GM18507 (cell line): ENCODE measurements at regions not wholly inside any gene's neighbourhood (a gene's known extent, or its start where the extent isn't known, plus 50 kb on each side); places are given as distances from the start of the nearest gene placed in this dataset.
A peak's percentile ranks its signal among the peaks of the same experiment; 100 is the strongest.

ENCODE experiments used
- DNase-seq: peaks from one replicate; pipeline ENCODE4 v3.0.0; 2011; ENCODE audit warnings: low read depth; ENCODE audit not compliant: insufficient read length; ENCODE audit errors: extremely low spot score
- FAIRE-seq: peaks from 2 replicates; lab custom pipeline; 2011; peaks lifted over from hg19 to GRCh38; lab: Jason Lieb, UNC

DNA sequence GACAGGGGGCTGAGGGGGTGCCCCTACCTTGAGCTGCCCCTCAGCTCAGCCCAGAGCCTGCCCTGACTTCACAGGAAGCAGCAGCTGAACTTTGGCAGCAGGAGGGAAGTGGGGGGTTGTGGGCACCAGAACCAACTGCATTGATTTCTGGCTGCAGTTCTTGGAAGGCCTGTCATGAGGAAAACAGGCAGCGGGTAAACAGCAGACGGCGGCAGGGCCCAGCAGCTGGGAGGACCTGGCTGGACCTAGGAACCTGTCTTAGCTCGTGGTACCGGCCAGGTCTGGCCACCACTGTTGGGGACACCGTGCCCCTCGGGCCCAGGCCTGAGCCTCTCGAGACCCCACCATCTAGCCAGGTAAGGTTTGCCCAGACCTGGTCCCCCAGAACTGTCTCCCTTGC is 154.2 kb upstream of the MYL2 start:
- DNase-seq (no peak), FAIRE-seq (no peak)

- no peak for DNase-seq
- no peak for FAIRE-seq
Observed at GRCh38 chr12:111073370-111073769, 153.0 kb upstream of the MYL2 start.

DNA sequence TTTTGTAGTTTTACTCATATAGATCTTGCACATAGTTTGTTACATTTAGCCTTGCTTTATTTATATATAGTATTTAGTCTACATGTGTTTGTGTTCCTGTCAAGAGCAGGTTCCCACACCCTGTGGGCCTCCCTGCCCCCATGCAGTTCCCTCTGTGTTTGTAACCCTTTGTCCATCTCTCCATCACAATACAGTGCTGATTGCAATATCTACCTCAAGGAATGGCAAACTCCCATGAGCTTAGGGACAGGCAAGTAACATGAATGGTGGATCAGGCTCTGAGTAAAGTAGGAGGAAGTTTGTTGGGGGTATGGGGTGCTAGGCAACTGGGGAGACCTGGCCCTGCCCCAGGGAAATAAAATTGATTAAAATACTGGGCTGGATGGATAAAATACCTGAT is 151.9 kb upstream of the MYL2 start:
- FAIRE-seq: no peak

DNA sequence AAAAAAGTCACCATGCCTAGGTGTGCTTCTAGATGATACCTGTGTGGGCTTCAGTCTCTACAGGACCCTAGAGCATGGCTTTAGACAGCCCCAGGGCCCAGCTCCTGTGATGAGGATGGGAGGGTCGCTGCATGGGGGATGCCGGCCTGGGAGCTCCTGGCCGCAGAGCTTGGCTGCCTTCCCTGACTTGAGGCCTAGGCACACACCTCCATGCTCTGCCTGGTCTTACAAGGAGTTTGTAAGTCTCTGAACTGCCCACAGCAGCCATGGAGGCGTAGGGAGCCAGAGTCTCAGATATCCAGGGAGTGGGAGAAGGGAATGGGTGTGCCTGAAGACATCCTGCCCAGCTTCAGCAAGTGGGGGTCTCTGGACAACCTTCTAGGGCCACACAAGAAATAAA is 149.5 kb upstream of the MYL2 start:
- no peak for FAIRE-seq
- no peak for DNase-seq

More for the DNA sequence above, 151.9 kb upstream of the MYL2 start:
- no peak for DNase-seq

- FAIRE-seq: no peak
- DNase-seq: no peak
Observed at GRCh38 chr12:111068290-111068689, 147.9 kb upstream of the MYL2 start.

DNA sequence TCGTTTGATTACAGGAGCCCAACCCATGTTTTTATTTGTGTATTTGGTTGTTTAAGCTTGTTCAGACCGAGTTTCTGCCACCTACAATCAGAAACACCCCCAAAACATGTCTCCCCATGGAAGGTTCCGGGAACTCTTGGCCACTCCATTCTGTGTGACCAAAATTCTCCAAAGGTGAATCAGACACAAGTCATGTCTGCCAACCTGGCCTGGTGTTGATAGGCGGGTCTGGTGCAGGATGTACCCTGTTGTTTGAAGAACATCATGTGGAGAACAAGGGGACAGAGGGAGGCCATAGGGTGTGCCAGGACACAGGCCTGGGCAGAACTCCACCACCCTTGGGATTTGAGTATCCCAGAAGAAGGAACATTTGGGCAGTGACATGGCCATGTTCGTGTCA is 147.1 kb upstream of the MYL2 start:
- DNase-seq: no peak
- FAIRE-seq: no peak

- DNase-seq: no peak
Observed at GRCh38 chr12:111066744-111067437, 146.5 kb upstream of the MYL2 start.

GRCh38 chr12:111064982-111065381 is 144.6 kb upstream of the MYL2 start:
- FAIRE-seq: no peak
- DNase-seq: no peak

More at GRCh38 chr12:111066744-111067437, 146.5 kb upstream of the MYL2 start:
- no peak for FAIRE-seq

DNA sequence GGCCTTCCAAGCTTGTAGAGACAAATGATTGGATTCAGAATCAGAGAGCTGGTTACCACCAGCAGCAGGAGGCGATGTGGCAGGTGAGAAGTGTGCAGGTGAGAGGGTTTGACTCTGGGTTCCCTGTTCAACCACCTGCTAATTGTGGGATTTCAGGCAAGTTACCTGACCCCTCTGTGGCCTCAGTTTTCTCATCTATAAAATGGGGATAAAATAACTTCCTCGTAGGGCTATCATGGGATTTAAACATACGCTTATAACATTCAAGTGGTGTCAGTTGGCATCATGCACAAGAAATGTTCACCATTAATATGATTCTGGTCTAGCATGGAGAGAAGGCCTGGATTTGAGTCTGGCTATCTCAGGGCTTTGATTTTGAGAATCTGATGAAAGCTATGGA is 143.8 kb upstream of the MYL2 start:
- no peak for DNase-seq
- no peak for FAIRE-seq

DNA sequence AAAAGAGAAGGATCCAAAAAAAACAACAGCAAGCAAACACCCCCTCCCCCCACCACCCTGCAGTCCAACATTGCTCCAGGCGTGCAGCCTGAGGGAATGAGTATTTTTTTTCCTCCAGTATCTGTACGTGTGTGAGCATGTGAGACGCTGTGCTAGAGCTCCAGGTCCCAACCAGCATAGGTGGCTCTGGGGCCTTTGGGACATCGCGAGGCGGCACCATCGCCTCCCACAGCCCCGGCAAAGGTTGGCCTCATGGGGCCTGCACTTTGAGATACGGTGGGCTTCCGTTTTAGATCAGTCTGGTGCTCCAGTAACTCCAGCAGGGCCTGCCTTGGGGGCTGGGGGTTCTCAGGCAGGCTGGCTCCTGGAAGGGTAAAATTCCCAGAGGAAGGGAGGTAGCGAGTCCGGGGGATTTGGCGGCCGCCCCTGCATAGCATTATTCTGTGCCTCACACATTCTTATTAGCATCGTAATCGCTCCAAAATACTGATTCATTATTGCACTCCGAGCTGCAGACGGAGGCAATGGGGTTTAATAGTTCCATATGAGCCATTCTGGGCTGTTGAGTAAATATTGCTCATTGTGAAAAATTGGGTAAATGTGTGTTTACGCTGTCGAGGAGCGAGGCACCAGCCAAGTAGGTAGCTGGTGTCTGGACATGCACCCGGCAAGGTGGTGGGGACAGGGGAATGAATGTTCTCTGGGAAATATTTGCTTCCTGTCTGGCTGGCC is 143.1 kb upstream of the MYL2 start:
- no peak for FAIRE-seq
- no peak for DNase-seq

- no peak for FAIRE-seq
Observed at GRCh38 chr12:111057701-111058425, 137.5 kb upstream of the MYL2 start.

GRCh38 chr12:111056618-111057521 is 136.5 kb upstream of the MYL2 start:
- FAIRE-seq: peak; percentile 82
- DNase-seq: peak; percentile 46

More at GRCh38 chr12:111057701-111058425, 137.5 kb upstream of the MYL2 start:
- DNase-seq: no peak

- DNase-seq: no peak
Observed at GRCh38 chr12:111055181-111055880, 135.0 kb upstream of the MYL2 start.

DNA sequence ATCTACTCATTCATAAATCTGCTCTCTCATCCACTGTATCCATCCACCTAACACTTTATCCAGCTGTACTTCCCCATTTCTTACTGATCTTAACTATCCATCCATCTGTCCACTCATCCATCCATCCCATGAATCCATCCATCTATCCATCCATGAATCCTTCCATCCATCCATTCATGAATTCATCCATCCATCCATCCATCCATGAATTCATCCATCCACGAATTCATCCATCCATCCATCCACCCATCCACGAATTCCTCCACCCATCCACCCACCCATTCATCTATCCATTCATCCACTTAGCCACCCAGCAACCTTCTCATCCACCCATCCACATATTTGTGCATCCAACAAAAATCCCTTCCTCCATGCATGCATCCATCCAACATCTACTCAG is 128.6 kb upstream of the MYL2 start:
- no peak for DNase-seq
- no peak for FAIRE-seq

More at GRCh38 chr12:111055181-111055880, 135.0 kb upstream of the MYL2 start:
- FAIRE-seq: no peak

GRCh38 chr12:111046896-111047295 is 126.5 kb upstream of the MYL2 start:
- DNase-seq: no peak
- FAIRE-seq: no peak

- no peak for FAIRE-seq
- no peak for DNase-seq
Observed at GRCh38 chr12:111045941-111046340, 125.6 kb upstream of the MYL2 start.

DNA sequence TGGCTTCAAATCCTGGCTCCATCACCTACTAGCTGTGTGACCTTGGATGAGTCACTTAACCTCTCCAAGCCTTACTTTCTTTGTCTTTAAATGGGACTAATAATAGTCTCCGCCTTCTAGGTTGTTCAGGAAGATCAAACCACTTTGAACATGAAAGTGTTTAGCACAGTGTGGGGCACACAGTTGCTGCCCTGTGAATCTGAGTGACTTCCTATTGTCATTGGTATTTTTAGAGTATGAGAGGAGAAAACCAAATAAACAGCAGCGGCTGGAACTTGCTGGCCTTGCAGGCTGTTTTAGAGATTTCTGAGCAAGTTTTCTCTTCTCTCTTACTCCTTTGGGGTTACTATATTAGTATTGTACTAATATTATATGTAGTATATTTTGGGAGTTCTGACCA is 120.7 kb upstream of the MYL2 start:
- no peak for DNase-seq
- FAIRE-seq: no peak

- no peak for FAIRE-seq
- no peak for DNase-seq
Observed at GRCh38 chr12:111040690-111041089, 120.3 kb upstream of the MYL2 start.

DNA sequence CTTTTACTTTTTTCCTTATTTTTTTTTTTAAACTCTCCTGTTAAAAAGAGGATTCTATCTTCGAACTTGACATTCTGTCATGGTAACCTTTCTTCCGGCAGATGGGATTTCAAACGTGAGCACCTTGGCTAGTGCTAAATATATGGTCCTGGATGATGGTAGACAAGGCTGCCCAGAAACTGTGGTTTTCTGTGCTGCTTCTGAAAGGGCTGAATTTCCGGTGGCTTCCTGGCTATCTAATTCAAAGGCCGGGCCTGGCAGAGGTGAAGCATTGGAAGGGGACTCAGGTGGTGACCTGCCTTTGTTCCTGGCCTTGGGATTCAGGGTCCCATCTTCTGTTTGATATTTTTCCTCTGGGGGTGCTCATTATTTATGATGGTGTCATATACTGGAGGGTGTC is 118.6 kb upstream of the MYL2 start:
- FAIRE-seq (no peak), DNase-seq (no peak)
